A673 (cell line): ENCODE measurements at regions not wholly inside any gene's neighbourhood (a gene's known extent, or its start where the extent isn't known, plus 50 kb on each side); places are given as distances from the start of the nearest gene placed in this dataset.
"Not testable (repeated sequence)": the region's sequence is repeated elsewhere in the genome, so short reads cannot be mapped to it uniquely, and the experiment has no call there.

Experiments used
- CTCF ChIP-seq: fragments of 300-800, 200-600 bp; sonication (generic); conservative IDR thresholded peaks from 2 replicates; pipeline ENCODE4 v1.5.1; 2017; ENCODE audit warnings: low read depth, mild to moderate bottlenecking, antibody characterized with exemption, low read length, moderate library complexity, mixed read lengths
- EZH2 ChIP-seq: fragments of 200-600 bp; sonication (generic); IDR thresholded peaks from 2 replicates; pipeline ENCODE4 v1.6.1; 2017; ENCODE audit warnings: borderline replicate concordance, low read depth, mild to moderate bottlenecking, mixed read lengths, antibody characterized with exemption, low read length; ENCODE audit not compliant: poor library complexity, severe bottlenecking

- TF ChIP-seq EZH2, CTCF: not testable (repeated sequence)
Measured at GRCh38 chr5:174539823-174540222, 184.6 kb upstream of the MSX2 start.
